GM11168 (cell line): ENCODE measurements at regions not wholly inside any gene's neighbourhood (a gene's known extent, or its start where the extent isn't known, plus 50 kb on each side); places are given as distances from the start of the nearest gene placed in this dataset.

ENCODE experiments used
- in situ Hi-C: fragments of 300-500 bp; cut with MboI; formaldehyde crosslinking; loops from one replicate; pipeline ENCODE4 v1.12.0; 2022; ENCODE audit warnings: low sequenced_read_pairs; ENCODE audit not compliant: unreplicated experiment

- in situ Hi-C loops, result no loop called here
Measured at GRCh38 chr2:58584606-58585118, 343.5 kb upstream of the FANCL start.

GRCh38 chr2:58578276-58578675 is 337.2 kb upstream of the FANCL start:
- in situ Hi-C loops, result no loop called here

GRCh38 chr2:58574873-58575272 is 333.7 kb upstream of the FANCL start:
- in situ Hi-C loops, result no loop called here

- in situ Hi-C loops, result no loop called here
Measured at GRCh38 chr2:58572731-58573130, 331.6 kb upstream of the FANCL start.

- in situ Hi-C loops, result no loop called here
Measured at GRCh38 chr2:58571181-58571852, 330.2 kb upstream of the FANCL start.

- in situ Hi-C loops, result no loop called here
Measured at GRCh38 chr2:58569475-58570185, 328.5 kb upstream of the FANCL start.

DNA sequence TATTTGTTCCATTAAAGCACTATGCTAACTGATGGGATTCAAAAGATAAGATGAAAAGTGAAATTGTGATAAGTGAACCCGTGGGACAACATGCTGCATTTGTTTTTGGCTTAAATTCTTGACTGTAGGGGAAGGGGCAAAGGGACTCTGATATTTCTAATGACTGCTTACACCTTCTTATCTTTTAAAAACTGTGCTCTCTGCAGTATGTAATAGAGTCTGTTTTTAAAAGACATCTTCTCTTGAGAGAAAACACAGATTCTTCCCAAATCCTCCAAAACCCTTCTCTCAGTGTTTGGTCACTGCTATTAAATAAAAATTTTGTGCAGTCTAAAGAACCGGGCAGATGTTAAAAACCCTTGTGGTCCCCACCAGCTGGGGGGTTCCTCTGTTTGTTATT is 327.8 kb upstream of the FANCL start:
- in situ Hi-C loops, result no loop called here

DNA sequence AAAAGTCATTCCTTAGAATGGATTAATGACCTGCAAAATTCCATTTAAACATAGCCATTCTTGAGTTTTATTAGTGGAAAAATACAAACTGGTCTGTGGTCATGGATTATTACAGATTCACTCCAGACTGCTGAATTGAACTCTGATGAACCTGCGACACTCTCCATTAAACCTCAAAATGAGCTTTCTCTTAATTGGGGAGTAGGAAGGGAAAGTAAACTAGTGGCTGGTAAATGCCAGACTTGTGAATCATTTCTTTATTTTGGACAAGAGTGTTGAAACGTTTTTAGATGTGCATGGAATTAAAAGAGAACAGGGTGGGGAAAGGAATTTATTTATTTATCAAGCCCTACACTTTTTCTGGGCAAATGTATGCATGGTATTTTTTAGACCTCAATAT is 321.2 kb upstream of the FANCL start:
- in situ Hi-C loops, result no loop called here

- in situ Hi-C loops, result no loop called here
Measured at GRCh38 chr2:58560531-58560930, 319.4 kb upstream of the FANCL start.

GRCh38 chr2:58558881-58559280 is 317.8 kb upstream of the FANCL start:
- in situ Hi-C loops, result no loop called here

- in situ Hi-C loops, result no loop called here
Measured at GRCh38 chr2:58557176-58557575, 316.1 kb upstream of the FANCL start.

GRCh38 chr2:58553937-58554336 is 312.8 kb upstream of the FANCL start:
- in situ Hi-C loops, result no loop called here

- in situ Hi-C loops, result no loop called here
Measured at GRCh38 chr2:58553522-58553921, 312.4 kb upstream of the FANCL start.

DNA sequence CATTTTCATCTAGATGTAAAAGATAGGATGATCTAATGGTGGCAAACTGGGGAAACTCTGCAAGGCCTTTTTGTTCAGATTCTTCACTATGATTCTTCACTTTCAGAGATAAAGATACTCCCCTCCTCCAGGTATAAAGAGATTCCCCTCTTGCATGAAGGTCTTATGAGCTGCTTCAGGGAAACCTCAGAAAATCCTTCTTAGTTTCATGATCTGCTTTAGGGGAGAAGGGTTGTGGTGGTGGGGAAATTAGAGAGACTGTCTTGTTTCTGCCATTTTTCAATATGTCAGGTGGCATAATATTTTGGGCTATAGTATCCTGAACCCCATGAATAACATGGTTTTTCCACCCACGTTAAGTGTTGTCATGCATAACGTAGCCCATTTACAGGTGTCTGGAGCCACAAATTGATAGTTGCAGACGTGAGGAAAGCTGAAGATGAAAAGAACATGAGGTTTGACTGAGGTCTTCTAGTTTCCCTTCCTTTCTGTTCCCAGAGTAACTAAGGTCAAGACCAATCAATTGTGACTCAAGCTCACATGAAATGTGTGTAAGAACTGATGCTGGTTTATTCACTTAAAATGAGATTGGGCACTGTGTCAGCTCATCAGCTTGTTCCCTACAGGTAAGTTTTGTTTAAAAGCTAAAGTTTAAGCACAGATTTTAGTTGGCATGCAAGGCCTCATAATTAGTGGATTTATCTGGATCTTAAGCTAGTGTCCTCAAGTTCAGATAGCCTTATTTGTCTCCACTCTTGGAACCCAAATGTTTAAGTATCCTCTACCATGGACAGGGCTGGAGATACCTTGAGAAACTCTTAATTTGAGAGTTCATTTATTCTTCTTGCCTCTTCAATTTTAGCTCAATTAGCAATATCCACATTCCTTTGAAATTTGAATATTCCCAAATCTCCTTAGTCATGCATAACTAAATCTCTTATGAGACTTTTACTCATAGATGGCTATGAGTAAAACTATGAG is 304.5 kb upstream of the FANCL start:
- in situ Hi-C loops, result no loop called here

GRCh38 chr2:58543442-58543841 is 302.3 kb upstream of the FANCL start:
- in situ Hi-C loops, result no loop called here

- in situ Hi-C loops, result no loop called here
Measured at GRCh38 chr2:58541511-58541910, 300.4 kb upstream of the FANCL start.

DNA sequence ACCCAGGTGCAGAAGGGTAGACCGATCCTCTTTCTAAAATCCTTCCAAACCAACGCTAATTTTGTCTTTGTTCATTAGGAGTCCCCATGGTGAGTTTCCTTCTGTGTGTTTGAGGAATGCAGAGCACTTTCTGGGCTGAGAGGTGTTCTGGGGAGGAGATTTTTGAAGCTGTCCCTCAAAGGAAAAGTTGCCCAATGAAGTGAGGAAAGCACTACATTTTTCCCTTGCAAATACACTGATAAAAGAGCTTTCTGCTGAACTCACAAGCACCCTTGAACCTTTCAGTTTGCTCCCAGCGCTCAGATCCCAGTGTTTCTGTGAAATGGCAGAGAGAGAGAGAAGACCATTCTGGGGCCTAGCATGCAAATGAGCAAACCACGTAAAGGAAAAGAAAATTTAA is 299.6 kb upstream of the FANCL start:
- in situ Hi-C loops, result no loop called here

- in situ Hi-C loops, result no loop called here
Measured at GRCh38 chr2:58539973-58540372, 298.8 kb upstream of the FANCL start.

- in situ Hi-C loops, result no loop called here
Measured at GRCh38 chr2:58535990-58536389, 294.9 kb upstream of the FANCL start.

DNA sequence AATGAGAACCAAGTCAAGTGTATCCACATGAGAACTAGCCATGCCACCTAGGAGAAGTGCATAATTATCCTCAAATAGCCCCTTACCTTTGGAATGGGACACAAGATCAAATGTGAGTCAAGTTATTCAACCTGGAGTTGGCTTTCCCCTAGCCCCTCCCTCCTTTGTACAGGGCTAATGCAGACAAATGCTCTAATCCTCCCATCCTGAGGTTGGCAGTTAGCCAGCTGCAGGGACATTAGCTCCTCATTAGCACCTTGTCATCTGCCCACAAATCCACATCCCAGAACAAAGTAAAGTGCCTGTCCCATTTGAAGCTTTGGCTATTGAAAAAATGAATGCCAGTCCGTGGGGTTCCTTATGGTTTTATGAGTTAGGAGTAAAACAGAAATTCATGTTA is 294.1 kb upstream of the FANCL start:
- in situ Hi-C loops, result no loop called here

- in situ Hi-C loops, result no loop called here
Measured at GRCh38 chr2:58533376-58533775, 292.3 kb upstream of the FANCL start.
